ENCODE measurements at regions not wholly inside any gene's neighbourhood (a gene's known extent, or its start where the extent isn't known, plus 50 kb on each side); places are given as distances from the start of the nearest gene placed in this dataset.

GRCh38 chr3:20561166-20561565 is 375.2 kb upstream of the SGO1 start:
- no peak overlapping the region for H3K9ac ChIP-seq (ENCODE audit: low read depth, low read length)
- no peak overlapping the region for H3K27ac ChIP-seq (ENCODE audit: insufficient read depth, low read length)
- ChIA-PET CTCF (no interaction called here), POLR2A (ENCODE audit: unreplicated experiment) (no interaction called here)
- in situ Hi-C loops (cut with MboI; ENCODE audit: low sequenced_read_pairs) = no loop called here
- H3K79me1 ChIP-seq (ENCODE audit: low read depth in 1 of 2, low read length in 2 of 2) = no peaks in the 10 kb centered on the region
- no peak overlapping the region for H3K4me2 ChIP-seq (ENCODE audit: low read depth, low read length)
- H3K4ac ChIP-seq (ENCODE audit: low read depth, low read length) = no peak overlapping the region
- 14% methylated on average over 1 of the region's 2 CpGs; no CpG with 5 or more reads in 1 of the 2 experiments for WGBS, 2 experiments (ENCODE audit: extremely low coverage in 2 of 2, insufficient read length in 1 of 2)
- no peak overlapping the region for H3K18ac ChIP-seq (ENCODE audit: low read depth, low read length)
- TF ChIP-seq CTCF (conservative IDR thresholded peaks at IDR 0.05; ENCODE audit: low read depth, low read length) (no peak), POLR2A (IDR thresholded peaks at IDR 0.05; ENCODE audit: low read depth, low read length) (no peak), FOS (IDR thresholded peaks at IDR 0.05; ENCODE audit: low read depth, low read length) (no peak), RAD21 (IDR thresholded peaks at IDR 0.05; ENCODE audit: low read length) (no peak), CHD1 (IDR thresholded peaks at IDR 0.05; ENCODE audit: low read depth, low read length) (no peak), RFX5 (IDR thresholded peaks at IDR 0.05; ENCODE audit: low read depth, low read length) (no peak), MAZ (IDR thresholded peaks at IDR 0.05; ENCODE audit: borderline replicate concordance, low read depth, low read length) (no peak), CEBPB (IDR thresholded peaks at IDR 0.05; ENCODE audit: low read depth, low read length) (no peak), NFE2L2 (IDR thresholded peaks at IDR 0.05; ENCODE audit: low read depth, low read length) (no peak), MXI1 (IDR thresholded peaks at IDR 0.05; ENCODE audit: borderline replicate concordance, low read depth, low read length) (no peak), BHLHE40 (IDR thresholded peaks at IDR 0.05; ENCODE audit: low read depth, low read length) (no peak), SMC3 (IDR thresholded peaks at IDR 0.05; ENCODE audit: low read depth, low read length) (no peak), MAFK (IDR thresholded peaks at IDR 0.05; ENCODE audit: low read depth, low read length) (no peak)
- H4K5ac ChIP-seq (ENCODE audit: low read depth, low read length) = no peak overlapping the region
- no peak overlapping the region for H2BK120ac ChIP-seq (ENCODE audit: low read depth, low read length)
- no peak for DNase-seq
- no peak overlapping the region for H3K4me3 ChIP-seq (ENCODE audit: insufficient read depth, low read depth, low read length)
- H2BK20ac ChIP-seq (ENCODE audit: low read depth, low read length) = no peak overlapping the region
- no peaks in the 10 kb centered on the region for H3K9me1 ChIP-seq (ENCODE audit: insufficient read depth, low read length)
- no peak overlapping the region for H3K23ac ChIP-seq (ENCODE audit: low read depth, low read length)
- H4K8ac ChIP-seq (ENCODE audit: low read depth in 2 of 2, low read length in 2 of 2) = no peak overlapping the region
- no peak overlapping the region for H2AFZ ChIP-seq (replicated peaks; ENCODE audit: low read length, poor library complexity)
- H2BK5ac ChIP-seq (ENCODE audit: low read depth, low read length, poor library complexity, severe bottlenecking) = no peak overlapping the region
- no peaks in the 10 kb centered on the region for H3K9me3 ChIP-seq (ENCODE audit: control insufficient read depth, insufficient read depth, low read length)
- no peak overlapping the region for H2BK15ac ChIP-seq (ENCODE audit: low read depth, low read length)
- H4K91ac ChIP-seq (ENCODE audit: insufficient read depth, low read depth, low read length) = no peak overlapping the region
- H3K27me3 ChIP-seq (ENCODE audit: control insufficient read depth, insufficient read depth, low read length) = no peaks in the 10 kb centered on the region
- H2AK5ac ChIP-seq (ENCODE audit: low read depth, low read length) = no peak overlapping the region
- H2AK9ac ChIP-seq (replicated peaks; ENCODE audit: low read depth, low read length, poor library complexity) = no peak overlapping the region
- no TSS peak for BruUV-seq (replicated peaks)
- H4K20me1 ChIP-seq (ENCODE audit: insufficient read depth, low read length) = no peaks in the 10 kb centered on the region
- dilution Hi-C loops (cut with HindIII; ENCODE audit: low sequenced_read_pairs, unreplicated experiment) = no loop called here
- H3K36me3 ChIP-seq (ENCODE audit: control insufficient read depth, insufficient read depth, low read length) = no peaks in the 10 kb centered on the region
- no peak for ATAC-seq (ENCODE audit: low read depth)
- no peak overlapping the region for H3K14ac ChIP-seq (replicated peaks; ENCODE audit: low read depth, low read length)
- intact Hi-C loops (cut with micrococcal nuclease) = no loop called here
- no peak overlapping the region for H3K56ac ChIP-seq (ENCODE audit: extremely low read depth, insufficient read depth, low read length)
- H3K4me1 ChIP-seq (ENCODE audit: control insufficient read depth, insufficient read depth, low read length) = no peaks in the 10 kb centered on the region
